ENCODE measurements at regions not wholly inside any gene's neighbourhood (a gene's known extent, or its start where the extent isn't known, plus 50 kb on each side); places are given as distances from the start of the nearest gene placed in this dataset.
"Not testable (repeated sequence)": the region's sequence is repeated elsewhere in the genome, so short reads cannot be mapped to it uniquely, and the experiment has no call there.

DNA sequence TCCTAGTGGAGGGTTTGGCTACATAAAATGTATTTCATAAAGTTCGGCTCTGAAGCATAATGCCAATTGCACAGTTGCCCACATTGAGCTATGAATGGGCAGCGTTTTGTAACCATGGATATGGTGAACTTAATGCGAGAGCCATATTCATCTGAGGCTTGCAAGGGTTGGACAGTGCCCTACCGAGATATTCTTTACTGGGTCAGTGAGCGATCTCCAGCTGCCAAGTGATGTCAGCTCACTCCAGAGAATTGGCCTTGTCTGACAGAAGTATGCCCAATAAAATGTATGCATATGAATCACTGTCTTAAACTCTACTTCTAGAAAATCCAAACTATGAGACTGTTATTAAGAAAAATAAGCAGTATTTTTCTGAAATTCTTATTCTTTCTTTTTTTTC lies 719.6 kb upstream of the CDH18 start:
- not testable (repeated sequence) for DNase-seq (ENCODE audit: low read depth); H3K4me3 ChIP-seq (replicated peaks; ENCODE audit: low read depth, low read length)

DNA sequence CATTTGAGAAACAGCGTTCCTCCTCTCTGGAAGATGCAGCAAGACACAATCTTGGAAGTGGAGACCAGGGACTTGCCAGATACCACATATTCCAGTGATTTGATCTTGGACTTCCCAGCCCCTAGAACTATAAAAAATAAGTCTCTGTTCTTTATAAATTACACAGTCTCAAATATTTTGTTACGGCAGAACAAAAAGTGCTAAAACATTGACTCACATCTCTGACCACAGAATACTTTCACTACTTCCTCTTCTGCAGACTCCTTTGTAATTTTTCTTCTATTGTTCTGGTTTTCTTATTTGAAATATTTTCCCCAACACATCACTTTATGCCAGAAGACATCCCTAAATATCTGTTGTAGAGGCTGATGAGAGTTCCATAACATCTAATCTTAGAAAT lies 706.1 kb upstream of the CDH18 start:
- TF ChIP-seq, protein P1, sequence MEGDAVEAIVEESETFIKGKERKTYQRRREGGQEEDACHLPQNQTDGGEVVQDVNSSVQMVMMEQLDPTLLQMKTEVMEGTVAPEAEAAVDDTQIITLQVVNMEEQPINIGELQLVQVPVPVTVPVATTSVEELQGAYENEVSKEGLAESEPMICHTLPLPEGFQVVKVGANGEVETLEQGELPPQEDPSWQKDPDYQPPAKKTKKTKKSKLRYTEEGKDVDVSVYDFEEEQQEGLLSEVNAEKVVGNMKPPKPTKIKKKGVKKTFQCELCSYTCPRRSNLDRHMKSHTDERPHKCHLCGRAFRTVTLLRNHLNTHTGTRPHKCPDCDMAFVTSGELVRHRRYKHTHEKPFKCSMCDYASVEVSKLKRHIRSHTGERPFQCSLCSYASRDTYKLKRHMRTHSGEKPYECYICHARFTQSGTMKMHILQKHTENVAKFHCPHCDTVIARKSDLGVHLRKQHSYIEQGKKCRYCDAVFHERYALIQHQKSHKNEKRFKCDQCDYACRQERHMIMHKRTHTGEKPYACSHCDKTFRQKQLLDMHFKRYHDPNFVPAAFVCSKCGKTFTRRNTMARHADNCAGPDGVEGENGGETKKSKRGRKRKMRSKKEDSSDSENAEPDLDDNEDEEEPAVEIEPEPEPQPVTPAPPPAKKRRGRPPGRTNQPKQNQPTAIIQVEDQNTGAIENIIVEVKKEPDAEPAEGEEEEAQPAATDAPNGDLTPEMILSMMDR (IDR thresholded peaks at IDR 0.05; ENCODE audit: low read length, missing control alignments): no peak
- peak; percentile 19 for DNase-seq (ENCODE audit: low read depth)
- H3K4me3 ChIP-seq (replicated peaks; ENCODE audit: low read depth, low read length): no peak overlapping the region

DNA sequence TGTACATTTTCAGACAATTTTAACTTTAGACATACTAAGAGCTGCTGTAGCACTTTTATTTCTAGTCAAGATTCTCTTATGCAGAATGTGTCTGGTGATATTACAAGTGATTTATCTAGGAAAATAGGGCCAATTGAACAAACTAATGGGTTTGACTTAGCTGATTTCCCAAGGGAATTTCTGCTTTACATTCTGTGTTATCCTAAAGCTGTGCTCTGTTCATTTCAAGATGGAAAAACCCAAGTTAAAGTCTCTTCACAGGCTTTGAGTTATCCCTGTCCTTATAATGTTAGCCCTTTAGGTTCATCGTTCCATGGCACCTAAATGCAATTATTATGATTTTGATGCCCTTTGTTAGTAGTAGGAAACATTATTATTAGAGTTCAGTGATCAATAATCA lies 704.9 kb upstream of the CDH18 start:
- no peak for DNase-seq (ENCODE audit: low read depth)
- TF ChIP-seq, protein P1 (IDR thresholded peaks at IDR 0.05; ENCODE audit: low read length, missing control alignments): no peak
- H3K4me3 ChIP-seq (replicated peaks; ENCODE audit: low read depth, low read length): no peak overlapping the region

DNA sequence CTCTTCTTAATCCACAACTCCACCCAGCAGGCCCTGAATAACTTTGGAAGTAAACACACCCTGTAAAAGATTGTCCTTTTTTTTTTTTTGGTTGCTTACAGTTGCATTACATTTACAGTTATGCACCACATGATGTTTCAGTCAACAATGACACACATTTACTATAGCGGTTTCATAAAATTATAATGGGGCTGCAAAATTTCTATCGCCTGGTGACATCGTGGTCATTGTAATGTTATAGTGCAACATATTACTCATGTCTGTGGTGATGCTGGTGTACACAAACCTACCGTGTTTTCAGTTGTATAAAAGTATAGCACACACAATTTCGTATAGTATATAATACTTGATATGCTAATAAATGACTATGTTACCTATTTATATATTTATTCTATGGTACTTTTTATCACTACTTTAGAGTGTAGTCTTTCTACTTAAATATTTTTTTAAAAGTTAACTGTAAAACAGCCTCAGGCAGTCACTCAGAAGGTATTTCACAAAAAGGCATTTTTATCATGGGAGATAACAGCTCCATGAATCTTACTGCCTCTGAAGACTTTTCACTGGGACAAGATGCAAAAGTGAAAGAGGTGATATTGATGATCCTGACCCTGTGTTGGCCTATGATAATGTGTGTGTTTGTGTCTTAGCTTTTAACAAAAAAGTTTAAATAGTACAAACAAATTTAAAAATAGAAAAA lies 695.4 kb upstream of the CDH18 start:
- TF ChIP-seq, protein P1 (IDR thresholded peaks at IDR 0.05; ENCODE audit: low read length, missing control alignments): no peak
- DNase-seq (ENCODE audit: low read depth): no peak
- no peak overlapping the region for H3K4me3 ChIP-seq (replicated peaks; ENCODE audit: low read depth, low read length)

DNA sequence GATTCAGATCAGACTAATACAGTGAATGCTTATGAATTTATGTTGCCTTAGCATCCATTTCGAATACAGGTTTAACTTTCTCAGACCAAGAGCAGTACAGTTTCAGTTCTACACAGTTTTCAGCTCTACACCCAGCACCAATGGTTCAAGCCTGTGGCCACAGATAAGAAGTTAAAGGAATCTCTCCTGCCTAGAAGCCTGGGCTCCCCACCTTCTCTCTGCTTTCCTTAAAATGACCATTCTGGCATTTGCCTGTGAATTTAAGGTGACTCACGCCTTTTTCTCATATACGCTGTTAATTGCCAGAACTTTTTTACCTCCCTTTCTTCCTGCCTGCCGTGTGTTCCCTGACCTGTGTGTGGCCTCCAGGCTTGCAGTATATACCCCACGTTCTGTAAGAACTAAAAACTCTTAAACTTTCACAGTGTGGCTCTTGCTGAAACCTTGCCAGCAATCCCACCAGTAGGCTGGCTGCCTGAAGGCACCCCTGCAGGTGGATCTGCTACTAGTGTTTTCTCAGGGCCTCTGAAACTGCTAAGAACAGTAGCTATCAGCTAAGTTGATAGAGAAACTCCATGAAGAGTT lies 692.8 kb upstream of the CDH18 start:
- TF ChIP-seq, protein P1 (IDR thresholded peaks at IDR 0.05; ENCODE audit: low read length, missing control alignments): no peak
- DNase-seq (ENCODE audit: low read depth): no peak
- H3K4me3 ChIP-seq (replicated peaks; ENCODE audit: low read depth, low read length): no peak overlapping the region

DNA sequence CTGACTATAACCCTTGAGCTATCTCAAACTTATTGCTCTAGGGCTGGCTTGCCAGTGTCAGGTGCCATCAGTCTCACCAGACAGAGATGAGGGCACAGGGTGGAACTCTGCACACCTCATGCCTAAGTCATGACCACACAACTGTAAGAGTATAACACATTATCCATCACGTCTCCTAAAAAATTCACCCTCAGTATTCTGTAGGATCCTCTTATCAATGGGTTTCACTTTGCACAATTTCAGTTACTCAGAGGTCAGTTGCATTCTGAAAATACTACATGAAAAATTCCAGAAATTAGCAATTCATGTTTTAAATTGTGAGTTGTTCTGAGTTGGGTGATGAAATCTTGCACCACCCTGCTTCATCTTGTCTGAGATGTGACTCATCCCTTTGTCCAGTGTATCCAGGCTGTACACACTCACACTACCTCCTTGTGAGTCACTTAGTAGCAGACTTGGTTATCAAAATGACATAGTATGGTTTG lies 690.9 kb upstream of the CDH18 start:
- DNase-seq (ENCODE audit: low read depth): peak; percentile 94
- TF ChIP-seq, protein P1 (IDR thresholded peaks at IDR 0.05; ENCODE audit: low read length, missing control alignments): no peak
- H3K4me3 ChIP-seq (replicated peaks; ENCODE audit: low read depth, low read length): no peak overlapping the region

DNA sequence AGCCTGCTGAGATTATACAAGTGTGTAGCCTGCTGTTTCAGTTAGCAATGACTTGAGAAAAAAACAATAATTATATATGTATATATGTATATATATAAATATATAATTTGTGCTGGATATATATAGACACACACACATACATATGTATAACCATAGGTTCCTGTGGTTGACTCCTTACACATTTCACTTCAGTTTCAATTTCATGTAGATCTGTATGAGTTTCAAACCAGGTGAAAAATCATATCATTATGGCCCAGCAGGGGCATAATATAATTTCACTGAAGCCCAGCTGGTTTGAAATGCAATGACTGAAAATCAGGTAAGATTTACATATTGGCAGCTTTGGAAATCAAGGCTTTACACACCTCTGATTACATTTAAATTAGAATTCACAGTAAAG lies 690.4 kb upstream of the CDH18 start:
- no peak for DNase-seq (ENCODE audit: low read depth)

More for the DNA sequence above, 690.4 kb upstream of the CDH18 start:
- TF ChIP-seq, protein P1 (IDR thresholded peaks at IDR 0.05; ENCODE audit: low read length, missing control alignments): no peak
- no peak overlapping the region for H3K4me3 ChIP-seq (replicated peaks; ENCODE audit: low read depth, low read length)
